Stimulated activated CD4-positive, alpha-beta T cell treated with anti-CD3 and anti-CD28 coated beads, Interleukin-12 subunit alpha, Interleukin-12 subunit beta, amount 100 ng/mL, for 24 hours (primary cell): ENCODE measurements at regions not wholly inside any gene's neighbourhood (a gene's known extent, or its start where the extent isn't known, plus 50 kb on each side); places are given as distances from the start of the nearest gene placed in this dataset.

Experiments
- DNase-seq, 2 experiments: peaks; one replicate each; pipeline ENCODE4 v3.0.0-alpha.2; 2020; ENCODE audit warnings: low read depth in 2 of 2

DNA sequence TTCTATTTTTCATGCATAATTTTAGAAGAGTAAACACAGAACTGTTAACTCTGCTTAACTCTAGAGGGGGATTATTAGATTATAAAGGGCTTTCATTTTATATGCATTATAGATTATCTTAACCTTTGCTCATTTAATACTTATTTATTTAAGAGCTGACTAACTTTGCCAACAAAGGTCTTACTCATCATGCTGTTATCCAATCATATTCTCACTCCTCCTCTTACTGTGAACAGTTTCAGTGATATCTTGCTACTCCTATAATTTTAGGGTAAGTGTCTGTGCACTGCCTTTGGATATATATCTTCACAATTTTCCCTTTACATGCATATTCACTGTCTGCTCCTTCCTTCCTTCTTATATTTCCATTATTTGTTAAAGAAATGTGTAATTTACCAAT lies 1814.9 kb downstream of the STIM2 start:
- no peak for DNase-seq

DNA sequence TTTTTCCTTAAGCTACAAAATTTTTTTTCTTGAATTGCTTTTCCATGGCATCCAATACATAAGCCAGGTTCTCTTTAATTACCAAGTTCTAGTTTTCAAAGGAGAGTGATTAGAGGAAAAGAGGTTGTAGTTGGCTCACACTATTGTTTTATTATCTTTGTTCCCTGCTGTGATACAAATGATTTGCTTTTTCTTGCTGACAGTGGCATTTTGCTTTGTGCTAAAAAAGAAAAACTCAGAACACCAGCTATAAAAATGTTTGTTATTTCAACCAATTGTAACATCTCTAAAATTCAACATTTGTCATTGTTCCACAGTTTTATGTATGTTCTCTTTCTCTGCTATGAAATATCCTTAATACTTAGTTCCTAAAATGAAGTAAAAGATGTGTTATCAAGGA lies 1817.2 kb downstream of the STIM2 start:
- DNase-seq, result no peak

DNA sequence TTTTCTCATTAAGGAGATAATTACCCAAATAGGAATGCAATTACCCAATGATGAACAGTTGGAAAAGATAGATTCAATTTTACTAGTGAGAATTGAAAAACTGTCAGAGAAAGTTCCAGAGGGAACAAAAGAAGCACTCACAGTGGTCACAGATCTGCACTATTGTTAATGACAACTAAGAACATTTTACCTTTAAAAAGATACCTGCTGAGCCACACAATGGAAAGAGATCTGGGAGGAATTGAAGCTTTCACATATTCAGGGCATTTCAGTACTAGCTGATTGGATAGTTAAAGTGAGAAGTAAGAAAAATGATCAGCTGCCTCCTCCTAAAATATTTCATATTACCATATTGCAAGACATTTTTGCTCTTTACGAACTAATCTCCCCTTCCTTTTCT lies 1822.2 kb downstream of the STIM2 start:
- no peak for DNase-seq

DNA sequence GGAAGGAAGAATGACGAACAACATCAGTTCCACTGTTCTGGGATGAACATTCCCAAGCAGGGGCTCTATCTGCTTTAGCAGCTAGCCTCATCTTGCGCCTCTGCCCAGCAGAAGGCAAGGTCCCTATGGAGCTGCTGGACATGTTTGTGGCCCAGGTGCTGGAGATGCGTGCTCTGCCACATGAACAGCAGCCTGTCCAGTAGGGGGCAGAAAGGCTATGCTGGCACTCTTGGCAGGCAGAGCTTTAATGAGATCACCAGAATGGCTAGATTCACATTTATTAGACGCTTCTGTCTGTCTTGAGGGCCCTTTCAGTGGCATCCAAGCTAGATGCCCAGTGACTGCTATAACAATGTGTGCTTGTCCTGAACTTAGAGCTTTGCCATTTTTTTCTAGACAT lies 1826.0 kb downstream of the STIM2 start:
- no peak for DNase-seq

DNA sequence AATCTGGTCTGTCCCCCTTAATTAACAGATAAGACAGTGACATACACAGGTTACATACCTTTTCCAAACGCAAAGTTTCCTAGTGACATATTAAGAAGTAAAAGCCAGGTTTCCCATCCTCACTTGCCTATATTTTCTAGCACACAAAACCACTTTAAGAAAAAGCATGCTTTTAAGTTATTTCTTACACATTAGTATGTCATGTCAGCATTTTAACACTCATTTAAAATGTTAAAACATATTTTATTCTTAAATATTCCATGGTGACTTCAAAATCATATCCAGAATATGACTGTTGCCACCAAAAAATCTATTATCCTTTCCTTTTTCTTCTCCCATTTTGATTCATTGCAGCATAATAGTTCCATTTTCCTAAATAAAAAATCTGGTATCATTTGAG lies 1830.2 kb downstream of the STIM2 start:
- no peak for DNase-seq

DNA sequence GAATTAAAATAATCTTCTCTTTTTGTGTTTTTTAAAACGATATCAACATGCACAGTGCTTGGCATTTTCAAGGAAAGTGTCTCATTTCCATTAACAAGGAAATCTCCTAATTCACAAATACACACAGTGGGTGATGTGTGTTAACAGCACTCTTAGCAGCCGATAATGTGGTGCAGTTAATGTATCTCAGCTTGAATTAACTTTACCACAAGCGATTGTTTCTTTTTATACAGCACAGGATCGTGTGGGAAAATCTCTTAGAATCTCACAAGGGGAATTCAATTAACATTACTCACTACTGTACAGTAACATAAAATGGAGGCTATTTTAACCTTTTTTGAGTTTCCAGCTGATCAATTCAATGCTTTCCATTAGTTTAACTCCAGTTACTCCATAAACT lies 1841.9 kb downstream of the STIM2 start:
- DNase-seq, result no peak

DNA sequence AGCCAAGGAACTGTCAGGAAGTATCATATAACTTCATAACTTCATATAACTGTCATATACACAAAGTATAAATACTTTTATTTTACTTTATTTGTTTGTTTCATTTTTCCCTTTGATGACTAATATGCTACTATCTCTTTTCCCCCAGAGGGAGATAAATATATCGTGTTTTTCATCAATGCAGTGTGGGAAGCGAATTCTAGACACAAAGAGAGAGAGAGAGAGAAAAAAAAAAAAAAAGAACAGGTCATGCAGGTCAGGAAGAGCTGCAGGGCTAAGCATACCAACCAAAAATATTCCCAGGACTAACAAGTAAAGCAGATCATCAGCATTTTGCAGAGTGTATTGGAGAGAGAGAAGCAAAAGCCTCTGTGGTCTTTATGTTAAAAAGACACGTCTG lies 1849.2 kb downstream of the STIM2 start:
- no peak for DNase-seq

DNA sequence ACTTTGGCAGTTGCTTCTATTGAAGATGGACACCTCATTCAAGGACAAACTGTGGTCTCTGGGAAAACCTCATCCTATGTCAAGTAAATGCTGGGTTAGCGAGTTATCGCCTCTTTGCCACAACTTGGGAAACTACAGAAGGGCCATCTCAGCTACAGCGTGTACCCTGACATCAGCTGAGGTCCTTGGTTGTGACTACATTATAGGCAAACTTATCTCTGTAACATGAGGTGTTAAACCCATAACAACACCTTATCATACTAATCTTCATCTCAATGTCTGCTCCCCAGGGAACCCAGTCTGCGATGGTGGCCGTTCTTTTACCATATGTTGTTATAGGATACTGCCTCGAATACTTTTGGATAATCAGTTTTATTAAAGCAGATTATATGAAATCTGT lies 1862.7 kb downstream of the STIM2 start:
- no peak for DNase-seq

DNA sequence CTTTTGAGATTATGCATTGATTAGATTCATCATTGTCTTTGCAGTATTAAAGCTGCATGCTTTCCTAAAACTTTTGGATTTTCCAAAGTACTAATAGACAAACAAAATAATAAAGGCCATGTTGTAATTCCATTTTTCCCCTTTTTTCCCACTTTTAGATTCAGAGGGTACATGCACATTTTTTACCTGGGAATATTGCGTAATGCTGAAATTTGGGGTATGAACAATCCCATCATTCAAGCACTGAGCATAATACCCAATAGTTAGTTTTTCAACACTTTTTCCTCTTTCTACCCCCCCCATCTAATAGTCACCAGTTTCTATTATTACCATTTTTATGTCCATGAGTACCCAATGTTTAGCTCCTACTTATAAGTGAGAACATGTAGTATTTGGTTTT lies 1863.6 kb downstream of the STIM2 start:
- no peak for DNase-seq

DNA sequence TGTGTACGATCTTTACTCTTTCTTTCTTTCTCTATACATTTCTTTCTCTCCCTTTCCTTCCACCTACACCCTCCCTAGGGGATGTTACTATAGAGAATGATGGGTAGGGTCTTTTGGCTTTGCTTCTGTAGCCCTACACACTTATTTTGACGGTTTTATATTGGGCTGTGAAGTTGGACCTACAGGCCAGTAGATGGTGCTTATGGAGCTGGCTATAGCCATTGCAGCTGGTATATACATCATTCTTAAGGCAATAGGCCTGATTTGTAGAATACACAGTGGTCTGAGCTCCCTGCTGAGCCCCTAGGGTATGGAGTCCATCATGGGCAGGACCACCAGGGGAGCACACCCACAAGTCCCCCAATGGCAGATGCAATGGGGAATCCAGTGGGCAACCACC lies 1869.7 kb downstream of the STIM2 start:
- DNase-seq, result no peak

DNA sequence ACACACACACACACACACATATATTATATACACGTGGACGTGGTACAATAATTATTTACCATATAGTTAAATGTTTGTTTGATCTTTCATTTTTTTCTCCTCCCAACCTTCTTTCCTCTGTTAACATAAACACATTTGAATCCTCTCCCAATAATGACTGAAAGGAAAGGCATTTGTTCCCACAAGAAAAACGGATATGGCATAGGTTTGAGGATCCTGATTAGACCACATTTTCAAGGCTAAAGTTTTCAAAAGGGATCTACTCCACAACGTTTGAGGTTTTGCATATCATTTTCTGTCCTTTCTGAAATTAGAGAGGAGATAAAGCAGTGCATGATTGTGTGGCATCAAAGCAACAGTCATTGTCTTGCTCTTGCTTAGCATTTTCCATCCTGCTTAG lies 1883.4 kb downstream of the STIM2 start:
- DNase-seq, result no peak

DNA sequence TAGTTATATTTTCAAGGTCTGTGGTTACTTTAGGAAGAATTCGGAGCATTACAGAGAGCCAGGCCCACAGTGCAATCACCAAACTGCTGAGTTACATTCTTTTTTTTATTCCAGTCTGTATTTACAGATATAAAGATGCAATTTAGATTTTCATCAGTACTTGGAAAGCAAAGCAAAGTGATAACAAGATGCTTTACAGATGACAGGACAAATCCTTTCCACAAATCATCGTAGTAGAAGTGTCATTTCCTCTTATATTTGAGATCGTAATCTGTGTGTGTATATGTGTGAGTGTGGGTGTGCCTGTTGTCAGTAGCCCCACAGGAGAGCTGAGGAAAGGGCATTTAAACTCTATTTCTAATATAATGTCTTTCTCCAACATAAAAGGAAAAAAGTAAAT lies 1893.7 kb downstream of the STIM2 start:
- DNase-seq, result no peak

DNA sequence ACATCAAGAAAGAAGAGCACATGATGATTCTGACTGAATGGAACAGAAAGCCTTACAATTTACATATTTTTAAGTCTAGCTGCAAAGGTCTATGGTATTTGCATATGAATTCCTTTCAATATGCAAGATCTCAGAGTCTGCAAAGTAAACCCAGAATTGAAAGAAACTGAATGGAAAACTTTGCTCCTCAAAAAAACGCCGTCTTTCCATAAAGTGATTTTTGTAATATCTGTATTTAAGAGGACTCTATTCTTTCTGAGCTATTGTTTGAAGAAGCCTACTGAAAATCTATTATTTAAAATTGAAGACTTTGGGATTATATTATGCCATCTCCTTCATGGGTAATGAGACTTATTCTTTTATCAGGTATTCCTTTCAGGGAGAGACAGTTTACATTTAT lies 1894.4 kb downstream of the STIM2 start:
- DNase-seq, result no peak

DNA sequence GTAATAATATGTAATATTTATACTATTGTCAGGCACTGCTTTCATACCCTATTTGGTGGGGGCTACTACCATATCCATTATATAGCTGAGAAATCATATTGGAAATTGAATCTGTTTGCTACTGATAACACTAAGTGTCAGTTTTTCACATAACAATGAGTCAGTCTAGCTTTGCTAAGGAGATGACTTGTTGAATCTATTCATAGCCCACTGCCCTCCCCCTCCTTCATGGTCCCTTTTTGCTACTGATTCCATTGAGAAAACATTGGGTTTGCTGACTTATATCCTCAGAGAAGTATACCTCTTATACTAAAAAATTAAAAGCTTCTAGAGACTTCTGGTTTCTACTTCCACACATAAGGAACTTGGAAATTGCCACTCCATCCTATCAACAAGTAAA lies 1898.4 kb downstream of the STIM2 start:
- no peak for DNase-seq

DNA sequence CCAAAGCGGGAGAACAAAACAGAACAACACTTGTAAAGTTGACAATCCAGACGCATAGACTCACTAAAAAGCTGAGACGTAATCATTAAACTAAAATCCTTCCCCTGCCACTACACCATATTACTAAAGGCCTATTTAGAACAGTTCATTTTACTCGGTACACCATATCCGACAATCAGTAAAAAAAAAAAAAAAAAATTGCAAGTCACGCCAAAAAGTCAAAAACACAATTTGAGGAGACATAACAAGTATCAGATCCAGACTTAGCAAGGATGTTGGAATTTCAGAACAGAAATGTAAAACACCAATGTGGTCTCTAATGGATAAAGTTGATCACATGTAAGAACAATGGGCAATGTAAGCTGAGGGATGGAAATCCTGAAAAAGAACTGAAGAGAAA lies 1899.4 kb downstream of the STIM2 start:
- no peak for DNase-seq

DNA sequence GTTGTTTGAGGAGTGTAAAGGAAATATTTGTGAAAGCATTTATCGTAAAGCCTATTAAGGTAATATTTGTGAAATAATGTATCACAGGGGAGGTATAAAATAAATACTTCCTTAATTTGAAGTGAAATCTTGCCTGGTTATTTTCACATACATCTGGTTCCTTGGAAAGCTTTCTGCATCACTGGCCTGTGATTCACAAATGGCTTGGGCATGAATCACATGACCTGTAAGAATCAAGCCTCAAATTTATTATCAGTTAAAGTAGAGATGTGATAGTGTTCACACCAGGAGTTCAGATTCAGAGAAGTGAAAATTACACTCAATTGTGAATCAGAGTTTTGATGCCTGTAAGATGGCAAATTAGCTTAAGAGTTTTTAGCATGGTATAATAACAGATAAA lies 1911.4 kb downstream of the STIM2 start:
- DNase-seq, result no peak

DNA sequence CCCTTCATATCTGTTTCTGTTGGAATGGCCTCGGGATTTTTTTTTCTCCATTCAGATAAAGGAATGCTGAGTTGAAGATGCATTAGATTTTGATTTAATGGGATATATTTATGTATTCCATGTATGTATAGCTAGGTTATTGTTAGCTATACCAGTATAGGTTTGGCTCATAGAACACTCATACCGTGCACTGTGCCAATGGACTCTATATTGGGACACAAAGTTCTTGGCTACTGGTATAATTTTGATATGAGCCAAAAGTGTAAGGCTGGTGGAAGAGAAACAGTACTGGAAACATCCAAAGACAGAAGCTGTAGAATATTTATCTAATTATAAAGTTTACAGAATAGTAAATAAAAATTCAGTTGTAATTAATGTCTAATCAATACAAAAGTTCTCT lies 1912.1 kb downstream of the STIM2 start:
- no peak for DNase-seq

DNA sequence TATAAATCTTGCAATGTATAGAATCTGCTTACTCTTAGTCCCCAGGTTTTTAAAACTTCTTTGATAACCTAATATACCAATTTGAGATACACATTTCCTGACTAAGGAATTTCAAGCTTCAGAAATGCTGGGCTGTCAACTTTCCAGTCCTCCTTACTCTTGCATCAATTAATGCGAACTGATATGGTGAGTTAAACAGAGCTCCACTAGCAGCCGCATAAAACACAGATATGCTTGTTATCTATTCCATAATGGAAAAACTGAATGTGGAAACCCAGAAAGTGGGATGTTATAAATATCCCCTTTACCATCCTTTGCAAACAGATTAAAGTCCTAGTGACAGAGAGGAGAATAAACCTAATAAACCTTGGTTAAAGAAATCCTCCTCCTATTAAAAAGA lies 1913.7 kb downstream of the STIM2 start:
- DNase-seq, result no peak

DNA sequence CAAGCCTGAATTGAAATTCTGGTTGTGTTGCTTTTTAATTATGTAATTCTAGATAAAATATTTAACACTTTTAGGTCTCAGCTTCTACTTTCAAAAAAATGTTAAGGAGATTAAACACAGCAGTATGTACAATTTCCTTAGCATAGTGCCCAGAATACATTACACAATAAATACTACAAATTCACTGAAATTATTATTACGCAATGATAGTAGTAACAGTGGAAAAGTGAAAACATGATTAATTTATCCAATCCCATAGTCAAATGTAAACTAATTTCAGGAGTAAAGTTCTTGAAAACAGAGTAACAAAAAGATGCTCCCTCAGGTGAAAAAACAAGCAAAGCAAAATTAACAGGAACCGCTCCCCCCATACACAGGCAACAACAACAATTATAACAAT lies 1915.4 kb downstream of the STIM2 start:
- DNase-seq, result no peak

DNA sequence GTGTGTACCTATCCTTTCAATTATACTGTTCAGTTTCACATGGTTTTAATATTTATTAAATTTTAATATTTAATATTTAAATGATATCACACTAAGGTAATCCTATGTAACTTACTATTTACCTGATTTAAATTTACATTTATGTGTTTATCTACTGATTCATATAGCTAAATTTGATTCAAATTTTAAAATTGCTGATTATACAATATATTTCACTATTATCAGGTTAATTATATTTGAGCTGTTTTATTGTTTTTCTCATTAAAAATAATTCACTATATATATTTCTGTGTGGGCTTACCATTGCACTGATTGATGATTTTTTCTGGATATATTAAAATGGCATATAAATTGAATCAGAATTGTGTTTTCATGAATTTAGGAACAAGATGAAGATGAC lies 1923.5 kb downstream of the STIM2 start:
- no peak for DNase-seq

DNA sequence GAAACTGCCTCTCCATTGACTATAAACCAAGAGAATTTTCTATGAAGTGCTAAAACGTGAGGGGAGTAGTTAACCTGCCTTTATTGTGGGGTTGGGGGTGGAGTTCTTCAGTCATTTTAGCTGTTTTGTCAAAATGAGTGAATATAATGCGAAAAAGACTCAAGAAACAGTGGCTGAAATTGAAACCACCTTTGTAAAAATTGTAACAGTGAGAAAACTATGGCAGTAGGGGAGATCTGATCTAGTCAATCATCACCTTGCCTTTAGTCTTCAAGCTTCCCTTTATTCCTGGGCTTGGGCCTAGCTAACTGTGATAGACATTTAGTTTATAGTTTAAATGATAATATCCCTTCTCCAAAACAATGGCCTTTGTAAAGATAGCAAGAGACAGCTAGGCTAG lies 1927.3 kb downstream of the STIM2 start:
- no peak for DNase-seq

DNA sequence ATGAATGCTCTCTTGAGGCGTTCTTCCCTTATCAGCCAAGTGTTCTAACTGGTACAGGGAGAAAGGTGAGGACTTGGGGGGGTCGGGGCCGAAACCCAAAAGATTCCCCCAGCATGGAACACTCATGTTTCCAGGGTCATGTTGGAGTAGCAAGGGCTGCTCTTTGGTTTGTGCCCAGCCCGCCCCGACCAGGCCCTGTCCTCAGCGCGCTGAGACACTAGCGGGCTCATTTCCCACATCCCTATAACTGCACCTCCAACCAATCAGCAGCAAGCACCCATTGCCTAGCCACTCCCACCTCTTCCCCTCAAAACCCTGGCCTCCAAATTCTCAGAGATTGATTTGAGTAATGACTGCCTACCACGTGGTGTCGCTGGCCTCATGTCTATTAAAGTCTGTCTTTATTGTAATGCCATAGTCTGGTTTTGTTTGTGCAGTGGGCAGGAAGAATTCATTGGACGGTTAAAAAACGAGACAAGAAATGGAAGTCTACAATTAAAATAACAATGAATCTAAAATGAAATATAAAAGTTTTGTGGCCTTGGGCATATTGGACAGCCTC lies 1928.4 kb downstream of the STIM2 start:
- no peak for DNase-seq

DNA sequence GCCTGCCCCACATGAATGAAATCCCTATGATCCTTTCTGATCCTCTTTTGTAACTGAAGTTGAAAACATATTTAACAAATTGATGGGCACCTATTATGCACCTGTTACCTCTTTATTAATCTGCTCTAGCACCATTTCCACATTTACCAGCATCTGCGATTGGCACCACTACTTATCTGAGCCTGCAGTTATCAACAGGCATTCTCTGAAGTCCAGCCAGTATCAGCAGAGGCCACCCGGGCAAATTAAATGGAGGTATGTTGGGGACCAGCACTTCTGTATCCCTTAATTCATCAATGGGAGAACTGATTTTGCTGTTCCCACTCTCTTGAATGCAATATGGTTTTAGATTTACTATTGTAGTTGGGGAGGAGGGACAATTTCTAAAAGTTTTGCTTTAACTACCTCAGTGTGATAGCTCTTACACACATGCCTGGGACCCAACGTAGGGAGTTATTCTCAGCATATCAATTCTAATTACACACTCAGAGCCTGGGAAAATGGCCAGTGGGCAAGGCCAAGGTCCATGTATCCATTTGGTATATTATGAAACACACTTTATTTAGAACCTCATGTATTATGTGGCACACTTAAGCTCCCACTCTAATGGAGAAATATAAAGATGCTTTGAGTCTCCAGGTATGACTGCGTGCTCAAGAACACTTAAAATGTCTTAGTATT lies 1927.1 kb upstream of the PCDH7 start:
- no peak for DNase-seq

DNA sequence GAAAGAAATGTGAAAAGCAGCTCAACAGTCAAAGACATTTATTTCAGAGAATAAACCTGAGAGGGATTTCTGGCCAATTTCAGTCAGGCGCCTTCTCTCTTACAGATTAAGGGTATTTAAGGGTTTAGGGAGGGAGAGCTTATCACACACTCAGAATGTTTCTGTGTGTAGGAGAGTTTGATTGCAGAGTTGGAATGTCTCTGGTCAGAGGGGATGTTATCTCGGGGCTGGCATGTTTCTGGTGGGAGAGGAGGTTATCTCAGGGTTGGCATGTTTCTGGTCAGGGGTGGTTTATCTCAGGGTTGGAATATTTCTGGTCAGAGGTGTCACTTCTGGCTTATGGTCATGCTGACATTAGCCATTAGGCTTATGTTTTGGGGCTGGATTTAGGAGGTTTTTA lies 1920.5 kb upstream of the PCDH7 start:
- no peak for DNase-seq
